ENCODE measurements at regions not wholly inside any gene's neighbourhood (a gene's known extent, or its start where the extent isn't known, plus 50 kb on each side); places are given as distances from the start of the nearest gene placed in this dataset.

DNA sequence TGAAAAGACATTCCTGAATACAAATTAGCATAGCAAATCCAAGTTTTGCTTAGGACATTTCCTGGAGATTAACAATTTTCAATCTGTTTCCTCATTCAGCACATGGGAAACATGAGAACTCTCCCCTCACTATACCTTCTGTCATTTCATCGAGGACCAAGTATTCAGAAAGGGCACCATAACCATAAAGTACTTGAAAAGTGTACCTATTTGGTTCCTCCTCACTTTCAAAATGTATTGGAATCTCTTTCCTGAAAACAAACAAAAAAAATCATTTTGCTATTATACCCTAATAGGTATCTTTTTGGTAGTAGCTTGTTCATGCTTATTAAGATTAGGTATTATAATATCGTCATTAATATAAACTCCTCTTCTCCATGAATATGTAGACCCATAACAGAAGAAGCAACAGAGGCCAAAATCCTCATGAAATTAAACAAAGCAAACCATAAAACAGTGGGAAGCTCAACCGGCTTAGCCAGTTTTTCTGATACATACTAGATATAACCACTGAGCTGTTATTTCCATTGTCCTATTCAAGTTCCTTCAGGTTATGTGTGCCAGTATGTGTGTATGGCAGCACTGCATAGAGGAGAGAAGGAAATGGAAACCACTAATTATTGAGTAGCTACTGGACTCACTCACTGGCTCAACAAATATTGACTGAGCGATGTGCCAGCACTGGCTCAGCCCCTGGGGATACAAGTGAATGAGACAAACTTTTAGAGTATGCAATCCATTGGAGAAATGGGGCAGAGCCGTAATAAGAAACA lies 274.0 kb downstream of the MAFB start:
- Histone ChIP-seq H3K27ac (ENCODE audit: low read depth, low read length, poor library complexity, severe bottlenecking) (no peak overlapping the region), H3K4me3 (ENCODE audit: low read depth, low read length, poor library complexity, severe bottlenecking) (no peak overlapping the region), H3F3A (ENCODE audit: insufficient read depth, low read length) (no peaks in the 10 kb centered on the region), H3K9me3 (ENCODE audit: low read length) (0 out of 2 replicates have a peak, but pooled peaks cover 4% of the 10 kb centered on the region), H3K9ac (ENCODE audit: low read length) (no peak overlapping the region), H3K36me3 (ENCODE audit: insufficient read depth, low read length) (no peaks in the 10 kb centered on the region; the same call in 1 of the 2 replicates), H2AFZ (ENCODE audit: low read length) (no peak overlapping the region), H3K4me1 (ENCODE audit: insufficient read depth, low read length, severe bottlenecking) (no peaks in the 10 kb centered on the region), H3K4me2 (ENCODE audit: low read length) (no peak overlapping the region), H4K20me1 (ENCODE audit: insufficient read depth, low read length) (no peaks in the 10 kb centered on the region), H3K27me3 (ENCODE audit: insufficient read depth, low read length) (no peaks in the 10 kb centered on the region), H3K79me2 (ENCODE audit: insufficient read depth, low read length) (no peaks in the 10 kb centered on the region), H3K9me2 (ENCODE audit: low read depth, low read length) (no peaks in the 10 kb centered on the region)
- TF ChIP-seq CTCF (IDR thresholded peaks at IDR 0.05; ENCODE audit: low read length): no peak
- TF ChIP-seq EZH2 (IDR thresholded peaks at IDR 0.05; ENCODE audit: borderline replicate concordance, low read length): no peak

DNA sequence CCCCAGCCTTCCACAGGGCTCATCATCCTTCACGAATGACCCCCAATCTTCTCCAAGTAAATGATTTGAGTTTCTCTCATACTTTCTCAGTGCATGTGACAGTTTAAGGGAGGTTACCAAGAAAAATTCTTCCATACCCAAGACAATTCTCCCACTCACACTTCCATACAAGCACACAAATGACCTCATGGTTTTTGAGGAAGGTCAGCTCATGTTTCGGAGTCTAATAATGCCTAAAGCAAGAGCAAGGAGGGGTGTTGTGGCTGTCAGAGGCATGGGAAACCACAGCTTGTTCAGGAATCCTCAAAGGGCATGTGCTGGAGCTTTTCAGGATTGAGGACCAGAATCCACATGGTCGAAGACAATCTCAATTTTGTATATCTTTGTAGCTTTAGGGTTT lies 279.0 kb downstream of the MAFB start:
- no peaks in the 10 kb centered on the region for H3K36me3 ChIP-seq (ENCODE audit: insufficient read depth, low read length)
- no peak overlapping the region for H3K27ac ChIP-seq (ENCODE audit: low read depth, low read length, poor library complexity, severe bottlenecking)
- no peaks in the 10 kb centered on the region for H3F3A ChIP-seq (ENCODE audit: insufficient read depth, low read length)
- H3K4me2 ChIP-seq (ENCODE audit: low read length): no peak overlapping the region
- H3K79me2 ChIP-seq (ENCODE audit: insufficient read depth, low read length): no peaks in the 10 kb centered on the region
- no peak overlapping the region for H3K4me3 ChIP-seq (ENCODE audit: low read depth, low read length, poor library complexity, severe bottlenecking)
- no peaks in the 10 kb centered on the region for H3K27me3 ChIP-seq (ENCODE audit: insufficient read depth, low read length)
- H3K4me1 ChIP-seq (ENCODE audit: insufficient read depth, low read length, severe bottlenecking): no peaks in the 10 kb centered on the region
- H3K9me3 ChIP-seq (ENCODE audit: low read length): no peaks in the 10 kb centered on the region
- no peak overlapping the region for H2AFZ ChIP-seq (ENCODE audit: low read length)
- H4K20me1 ChIP-seq (ENCODE audit: insufficient read depth, low read length): no peaks in the 10 kb centered on the region
- no peaks in the 10 kb centered on the region for H3K9me2 ChIP-seq (ENCODE audit: low read depth, low read length)
- no peak overlapping the region for H3K9ac ChIP-seq (ENCODE audit: low read length)
- TF ChIP-seq EZH2 (IDR thresholded peaks at IDR 0.05; ENCODE audit: borderline replicate concordance, low read length) (no peak), CTCF (IDR thresholded peaks at IDR 0.05; ENCODE audit: low read length) (no peak)

DNA sequence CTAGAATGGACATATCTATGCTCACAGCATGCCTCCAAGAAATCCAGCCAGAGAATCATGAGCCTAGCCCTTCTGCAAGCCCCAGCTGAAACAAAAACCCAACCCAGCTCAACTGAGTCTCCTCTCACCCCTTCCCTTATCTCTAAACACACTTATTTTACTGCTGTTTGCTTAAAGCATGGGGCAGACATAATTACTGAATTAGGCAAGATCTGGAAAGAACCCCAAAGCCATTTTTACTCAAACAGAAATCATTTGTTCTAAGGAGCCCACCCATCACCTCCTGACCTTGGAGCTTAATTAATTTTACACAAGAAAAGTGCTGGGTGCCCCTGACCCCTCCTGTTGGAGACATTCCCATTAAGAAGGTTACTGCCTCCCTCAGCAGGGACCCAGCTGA lies 291.6 kb downstream of the MAFB start:
- H3K27ac ChIP-seq (ENCODE audit: low read depth, low read length, poor library complexity, severe bottlenecking): no peak overlapping the region
- no peaks in the 10 kb centered on the region for H4K20me1 ChIP-seq (ENCODE audit: insufficient read depth, low read length)
- H3K4me1 ChIP-seq (ENCODE audit: insufficient read depth, low read length, severe bottlenecking): no peaks in the 10 kb centered on the region
- H3K27me3 ChIP-seq (ENCODE audit: insufficient read depth, low read length): no peaks in the 10 kb centered on the region
- no peak overlapping the region for H2AFZ ChIP-seq (ENCODE audit: low read length)
- H3K4me3 ChIP-seq (ENCODE audit: low read depth, low read length, poor library complexity, severe bottlenecking): no peak overlapping the region
- no peak overlapping the region for H3K4me2 ChIP-seq (ENCODE audit: low read length)
- no peaks in the 10 kb centered on the region for H3K9me2 ChIP-seq (ENCODE audit: low read depth, low read length)
- no peaks in the 10 kb centered on the region for H3F3A ChIP-seq (ENCODE audit: insufficient read depth, low read length)
- TF ChIP-seq CTCF (IDR thresholded peaks at IDR 0.05; ENCODE audit: low read length) (no peak), EZH2 (IDR thresholded peaks at IDR 0.05; ENCODE audit: borderline replicate concordance, low read length) (no peak)
- H3K79me2 ChIP-seq (ENCODE audit: insufficient read depth, low read length): no peaks in the 10 kb centered on the region
- H3K9me3 ChIP-seq (ENCODE audit: low read length): no peaks in the 10 kb centered on the region
- H3K9ac ChIP-seq (ENCODE audit: low read length): no peak overlapping the region
- H3K36me3 ChIP-seq (ENCODE audit: insufficient read depth, low read length): no peaks in the 10 kb centered on the region
